H1 (cell line): ENCODE measurements at regions not wholly inside any gene's neighbourhood (a gene's known extent, or its start where the extent isn't known, plus 50 kb on each side); places are given as distances from the start of the nearest gene placed in this dataset.

Experiments
- BRCA1 ChIP-seq: IDR thresholded peaks from 2 replicates; pipeline ENCODE4 v1.6.1; 2012; ENCODE audit warnings: low read depth, low read length, improper control_type of control experiment
- CHD2 ChIP-seq: IDR thresholded peaks from 2 replicates; pipeline ENCODE4 v1.6.1; 2012; ENCODE audit warnings: low read length, improper control_type of control experiment
- EP300 ChIP-seq, 2 experiments: IDR thresholded peaks; 1 replicate in 1 of 2; 2 replicates in 1 of 2; pipeline ENCODE4 v1.6.1; 2011 to 2012; ENCODE audit warnings: low read depth in 2 of 2, low read length in 2 of 2, mild to moderate bottlenecking in 2 of 2, borderline replicate concordance in 1 of 2, inconsistent platforms in 1 of 2, moderate library complexity in 1 of 2
- GTF2F1 ChIP-seq: IDR thresholded peaks from 2 replicates; pipeline ENCODE4 v1.6.1; 2012; ENCODE audit warnings: low read depth, low read length, improper control_type of control experiment, borderline replicate concordance
- JUND ChIP-seq: IDR thresholded peaks from 2 replicates; pipeline ENCODE4 v1.6.1; 2011; ENCODE audit warnings: mild to moderate bottlenecking, improper control_type of control experiment, low read length
- KDM1A ChIP-seq: fragments of 200-600, 300-600 bp; sonication (generic); IDR thresholded peaks from 2 replicates; pipeline ENCODE4 v1.7.1; 2016; ENCODE audit warnings: mild to moderate bottlenecking, low read length, borderline replicate concordance
- MAFK ChIP-seq: IDR thresholded peaks from 2 replicates; pipeline ENCODE4 v1.6.1; 2012; ENCODE audit warnings: low read depth, mild to moderate bottlenecking, improper control_type of control experiment, low read length
- POU5F1 ChIP-seq: IDR thresholded peaks from 2 replicates; pipeline ENCODE4 v1.6.1; 2011; ENCODE audit warnings: low read depth, mild to moderate bottlenecking, low read length, moderate library complexity
- RAD21 ChIP-seq, 2 experiments: IDR thresholded peaks in 1 of 2; conservative IDR thresholded peaks in 1 of 2; 2 replicates each; pipeline ENCODE4 v1.6.1; 2011; ENCODE audit warnings: low read depth in 2 of 2, low read length in 2 of 2, improper control_type of control experiment in 1 of 2, inconsistent platforms in 1 of 2, mild to moderate bottlenecking in 1 of 2, moderate library complexity in 1 of 2
- TF ChIP-seq, protein P1 (sequence below): fragments of 300-600 bp; sonication (generic); IDR thresholded peaks from 2 replicates; pipeline ENCODE4 v1.7.1; 2012; ENCODE audit warnings: low read length, moderate library complexity, mild to moderate bottlenecking, inconsistent platforms; ENCODE audit not compliant: insufficient replicate concordance

DNA sequence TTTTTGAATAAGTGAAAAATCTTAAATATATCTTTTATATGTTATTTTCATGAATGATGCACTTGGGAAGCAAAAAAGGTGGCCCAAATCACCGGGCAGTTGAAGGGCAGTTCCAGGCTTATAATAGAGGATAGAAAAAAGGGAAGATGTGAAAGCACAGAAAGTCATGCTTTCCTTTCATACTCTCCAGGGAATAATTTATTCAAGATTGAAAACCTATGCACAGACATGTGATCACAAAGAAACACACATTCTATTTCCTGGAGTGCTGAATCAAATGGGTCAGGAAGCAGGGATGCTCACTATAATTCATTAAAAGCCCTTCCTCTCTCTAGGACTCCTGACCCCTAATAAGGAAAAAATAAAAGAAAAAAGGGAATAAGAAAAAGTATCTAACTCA is 66.1 kb upstream of the USP38 start (continued):
- TF ChIP-seq, protein P1, sequence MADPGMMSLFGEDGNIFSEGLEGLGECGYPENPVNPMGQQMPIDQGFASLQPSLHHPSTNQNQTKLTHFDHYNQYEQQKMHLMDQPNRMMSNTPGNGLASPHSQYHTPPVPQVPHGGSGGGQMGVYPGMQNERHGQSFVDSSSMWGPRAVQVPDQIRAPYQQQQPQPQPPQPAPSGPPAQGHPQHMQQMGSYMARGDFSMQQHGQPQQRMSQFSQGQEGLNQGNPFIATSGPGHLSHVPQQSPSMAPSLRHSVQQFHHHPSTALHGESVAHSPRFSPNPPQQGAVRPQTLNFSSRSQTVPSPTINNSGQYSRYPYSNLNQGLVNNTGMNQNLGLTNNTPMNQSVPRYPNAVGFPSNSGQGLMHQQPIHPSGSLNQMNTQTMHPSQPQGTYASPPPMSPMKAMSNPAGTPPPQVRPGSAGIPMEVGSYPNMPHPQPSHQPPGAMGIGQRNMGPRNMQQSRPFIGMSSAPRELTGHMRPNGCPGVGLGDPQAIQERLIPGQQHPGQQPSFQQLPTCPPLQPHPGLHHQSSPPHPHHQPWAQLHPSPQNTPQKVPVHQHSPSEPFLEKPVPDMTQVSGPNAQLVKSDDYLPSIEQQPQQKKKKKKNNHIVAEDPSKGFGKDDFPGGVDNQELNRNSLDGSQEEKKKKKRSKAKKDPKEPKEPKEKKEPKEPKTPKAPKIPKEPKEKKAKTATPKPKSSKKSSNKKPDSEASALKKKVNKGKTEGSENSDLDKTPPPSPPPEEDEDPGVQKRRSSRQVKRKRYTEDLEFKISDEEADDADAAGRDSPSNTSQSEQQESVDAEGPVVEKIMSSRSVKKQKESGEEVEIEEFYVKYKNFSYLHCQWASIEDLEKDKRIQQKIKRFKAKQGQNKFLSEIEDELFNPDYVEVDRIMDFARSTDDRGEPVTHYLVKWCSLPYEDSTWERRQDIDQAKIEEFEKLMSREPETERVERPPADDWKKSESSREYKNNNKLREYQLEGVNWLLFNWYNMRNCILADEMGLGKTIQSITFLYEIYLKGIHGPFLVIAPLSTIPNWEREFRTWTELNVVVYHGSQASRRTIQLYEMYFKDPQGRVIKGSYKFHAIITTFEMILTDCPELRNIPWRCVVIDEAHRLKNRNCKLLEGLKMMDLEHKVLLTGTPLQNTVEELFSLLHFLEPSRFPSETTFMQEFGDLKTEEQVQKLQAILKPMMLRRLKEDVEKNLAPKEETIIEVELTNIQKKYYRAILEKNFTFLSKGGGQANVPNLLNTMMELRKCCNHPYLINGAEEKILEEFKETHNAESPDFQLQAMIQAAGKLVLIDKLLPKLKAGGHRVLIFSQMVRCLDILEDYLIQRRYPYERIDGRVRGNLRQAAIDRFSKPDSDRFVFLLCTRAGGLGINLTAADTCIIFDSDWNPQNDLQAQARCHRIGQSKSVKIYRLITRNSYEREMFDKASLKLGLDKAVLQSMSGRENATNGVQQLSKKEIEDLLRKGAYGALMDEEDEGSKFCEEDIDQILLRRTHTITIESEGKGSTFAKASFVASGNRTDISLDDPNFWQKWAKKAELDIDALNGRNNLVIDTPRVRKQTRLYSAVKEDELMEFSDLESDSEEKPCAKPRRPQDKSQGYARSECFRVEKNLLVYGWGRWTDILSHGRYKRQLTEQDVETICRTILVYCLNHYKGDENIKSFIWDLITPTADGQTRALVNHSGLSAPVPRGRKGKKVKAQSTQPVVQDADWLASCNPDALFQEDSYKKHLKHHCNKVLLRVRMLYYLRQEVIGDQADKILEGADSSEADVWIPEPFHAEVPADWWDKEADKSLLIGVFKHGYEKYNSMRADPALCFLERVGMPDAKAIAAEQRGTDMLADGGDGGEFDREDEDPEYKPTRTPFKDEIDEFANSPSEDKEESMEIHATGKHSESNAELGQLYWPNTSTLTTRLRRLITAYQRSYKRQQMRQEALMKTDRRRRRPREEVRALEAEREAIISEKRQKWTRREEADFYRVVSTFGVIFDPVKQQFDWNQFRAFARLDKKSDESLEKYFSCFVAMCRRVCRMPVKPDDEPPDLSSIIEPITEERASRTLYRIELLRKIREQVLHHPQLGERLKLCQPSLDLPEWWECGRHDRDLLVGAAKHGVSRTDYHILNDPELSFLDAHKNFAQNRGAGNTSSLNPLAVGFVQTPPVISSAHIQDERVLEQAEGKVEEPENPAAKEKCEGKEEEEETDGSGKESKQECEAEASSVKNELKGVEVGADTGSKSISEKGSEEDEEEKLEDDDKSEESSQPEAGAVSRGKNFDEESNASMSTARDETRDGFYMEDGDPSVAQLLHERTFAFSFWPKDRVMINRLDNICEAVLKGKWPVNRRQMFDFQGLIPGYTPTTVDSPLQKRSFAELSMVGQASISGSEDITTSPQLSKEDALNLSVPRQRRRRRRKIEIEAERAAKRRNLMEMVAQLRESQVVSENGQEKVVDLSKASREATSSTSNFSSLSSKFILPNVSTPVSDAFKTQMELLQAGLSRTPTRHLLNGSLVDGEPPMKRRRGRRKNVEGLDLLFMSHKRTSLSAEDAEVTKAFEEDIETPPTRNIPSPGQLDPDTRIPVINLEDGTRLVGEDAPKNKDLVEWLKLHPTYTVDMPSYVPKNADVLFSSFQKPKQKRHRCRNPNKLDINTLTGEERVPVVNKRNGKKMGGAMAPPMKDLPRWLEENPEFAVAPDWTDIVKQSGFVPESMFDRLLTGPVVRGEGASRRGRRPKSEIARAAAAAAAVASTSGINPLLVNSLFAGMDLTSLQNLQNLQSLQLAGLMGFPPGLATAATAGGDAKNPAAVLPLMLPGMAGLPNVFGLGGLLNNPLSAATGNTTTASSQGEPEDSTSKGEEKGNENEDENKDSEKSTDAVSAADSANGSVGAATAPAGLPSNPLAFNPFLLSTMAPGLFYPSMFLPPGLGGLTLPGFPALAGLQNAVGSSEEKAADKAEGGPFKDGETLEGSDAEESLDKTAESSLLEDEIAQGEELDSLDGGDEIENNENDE, result no peak
- no peak for TF ChIP-seq EP300 (IDR thresholded peaks at IDR 0.05; ENCODE audit: borderline replicate concordance in 1 of 2, low read depth in 2 of 2, low read length in 2 of 2)
- no peak for TF ChIP-seq CHD2
- TF ChIP-seq BRCA1, result no peak
- TF ChIP-seq GTF2F1, result no peak
- no peak for TF ChIP-seq MAFK
- no peak for TF ChIP-seq POU5F1
- TF ChIP-seq RAD21 (IDR thresholded peaks at IDR 0.05 in 1 of 2, conservative IDR thresholded peaks at IDR 0.05 in 1 of 2; ENCODE audit: low read depth in 2 of 2, low read length in 2 of 2), result no peak
- TF ChIP-seq JUND, result no peak
- TF ChIP-seq KDM1A, result no peak
